Osteoblast (primary cell): ENCODE measurements at regions not wholly inside any gene's neighbourhood (a gene's known extent, or its start where the extent isn't known, plus 50 kb on each side); places are given as distances from the start of the nearest gene placed in this dataset.

Experiments
- DNase-seq: peaks from one replicate; pipeline ENCODE4 v3.0.0; 2011; ENCODE audit warnings: low spot score, mixed read lengths; ENCODE audit not compliant: insufficient read length; ENCODE audit errors: missing footprints
- H2AFZ ChIP-seq: 2 replicates; pipeline ENCODE4 v1.6.0; 2011; ENCODE audit warnings: mild to moderate bottlenecking, low read length
- H3K27ac ChIP-seq: 2 replicates; pipeline ENCODE4 v1.5.1; 2011; ENCODE audit warnings: mild to moderate bottlenecking, low read depth, low read length, moderate library complexity
- H3K27me3 ChIP-seq: 2 replicates; pipeline ENCODE4 v1.6.0; 2012; ENCODE audit warnings: mild to moderate bottlenecking, control low read depth, inconsistent platforms, low read length, moderate library complexity; ENCODE audit not compliant: insufficient read depth
- H3K36me3 ChIP-seq: 2 replicates; pipeline ENCODE4 v1.5.1; 2011; ENCODE audit warnings: mild to moderate bottlenecking, low read length, control low read depth, moderate library complexity; ENCODE audit not compliant: insufficient read depth
- H3K4me1 ChIP-seq: 2 replicates; pipeline ENCODE4 v1.5.1; 2011; ENCODE audit warnings: mild to moderate bottlenecking, low read length, control low read depth, moderate library complexity; ENCODE audit not compliant: insufficient read depth
- H3K4me2 ChIP-seq: 2 replicates; pipeline ENCODE4 v1.6.0; 2011; ENCODE audit warnings: mild to moderate bottlenecking, low read length; ENCODE audit not compliant: insufficient read depth
- H3K4me3 ChIP-seq: fragments of 200-600 bp; sonication (generic); 3 replicates; pipeline ENCODE4 v1.5.1; 2012; ENCODE audit warnings: mild to moderate bottlenecking, low read length, inconsistent platforms; ENCODE audit not compliant: insufficient read depth
- H3K79me2 ChIP-seq: 2 replicates; pipeline ENCODE4 v1.6.0; 2012; ENCODE audit warnings: mild to moderate bottlenecking, low read length, control low read depth, inconsistent platforms; ENCODE audit not compliant: insufficient read depth
- H3K9me3 ChIP-seq: 2 replicates; pipeline ENCODE4 v1.5.1; 2011; ENCODE audit warnings: low read depth, low read length, control low read depth
- H4K20me1 ChIP-seq: 2 replicates; pipeline ENCODE4 v1.6.0; 2012; ENCODE audit warnings: mild to moderate bottlenecking, low read length, control low read depth; ENCODE audit not compliant: insufficient read depth
- TF ChIP-seq, protein P1 (sequence below): IDR thresholded peaks from 2 replicates; pipeline ENCODE4 v1.5.1; 2011; ENCODE audit warnings: mild to moderate bottlenecking, low read depth, low read length, moderate library complexity; ENCODE audit errors: extremely low read depth

GRCh38 chr4:3861720-3862639 is 95.8 kb downstream of the ADRA2C start:
- no peaks in the 10 kb centered on the region for H3K9me3 ChIP-seq
- no peaks in the 10 kb centered on the region for H4K20me1 ChIP-seq
- H3K4me1 ChIP-seq: no peaks in the 10 kb centered on the region
- peak; percentile 66 for DNase-seq
- no peaks in the 10 kb centered on the region for H3K79me2 ChIP-seq
- TF ChIP-seq, protein P1, sequence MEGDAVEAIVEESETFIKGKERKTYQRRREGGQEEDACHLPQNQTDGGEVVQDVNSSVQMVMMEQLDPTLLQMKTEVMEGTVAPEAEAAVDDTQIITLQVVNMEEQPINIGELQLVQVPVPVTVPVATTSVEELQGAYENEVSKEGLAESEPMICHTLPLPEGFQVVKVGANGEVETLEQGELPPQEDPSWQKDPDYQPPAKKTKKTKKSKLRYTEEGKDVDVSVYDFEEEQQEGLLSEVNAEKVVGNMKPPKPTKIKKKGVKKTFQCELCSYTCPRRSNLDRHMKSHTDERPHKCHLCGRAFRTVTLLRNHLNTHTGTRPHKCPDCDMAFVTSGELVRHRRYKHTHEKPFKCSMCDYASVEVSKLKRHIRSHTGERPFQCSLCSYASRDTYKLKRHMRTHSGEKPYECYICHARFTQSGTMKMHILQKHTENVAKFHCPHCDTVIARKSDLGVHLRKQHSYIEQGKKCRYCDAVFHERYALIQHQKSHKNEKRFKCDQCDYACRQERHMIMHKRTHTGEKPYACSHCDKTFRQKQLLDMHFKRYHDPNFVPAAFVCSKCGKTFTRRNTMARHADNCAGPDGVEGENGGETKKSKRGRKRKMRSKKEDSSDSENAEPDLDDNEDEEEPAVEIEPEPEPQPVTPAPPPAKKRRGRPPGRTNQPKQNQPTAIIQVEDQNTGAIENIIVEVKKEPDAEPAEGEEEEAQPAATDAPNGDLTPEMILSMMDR: no peak
- H3K4me2 ChIP-seq: no peak overlapping the region
- no peak overlapping the region for H3K4me3 ChIP-seq
- no peaks in the 10 kb centered on the region for H3K36me3 ChIP-seq
- H3K27ac ChIP-seq: no peak overlapping the region
- peaks cover 5% of the 10 kb centered on the region for H3K27me3 ChIP-seq
- no peak overlapping the region for H2AFZ ChIP-seq

DNA sequence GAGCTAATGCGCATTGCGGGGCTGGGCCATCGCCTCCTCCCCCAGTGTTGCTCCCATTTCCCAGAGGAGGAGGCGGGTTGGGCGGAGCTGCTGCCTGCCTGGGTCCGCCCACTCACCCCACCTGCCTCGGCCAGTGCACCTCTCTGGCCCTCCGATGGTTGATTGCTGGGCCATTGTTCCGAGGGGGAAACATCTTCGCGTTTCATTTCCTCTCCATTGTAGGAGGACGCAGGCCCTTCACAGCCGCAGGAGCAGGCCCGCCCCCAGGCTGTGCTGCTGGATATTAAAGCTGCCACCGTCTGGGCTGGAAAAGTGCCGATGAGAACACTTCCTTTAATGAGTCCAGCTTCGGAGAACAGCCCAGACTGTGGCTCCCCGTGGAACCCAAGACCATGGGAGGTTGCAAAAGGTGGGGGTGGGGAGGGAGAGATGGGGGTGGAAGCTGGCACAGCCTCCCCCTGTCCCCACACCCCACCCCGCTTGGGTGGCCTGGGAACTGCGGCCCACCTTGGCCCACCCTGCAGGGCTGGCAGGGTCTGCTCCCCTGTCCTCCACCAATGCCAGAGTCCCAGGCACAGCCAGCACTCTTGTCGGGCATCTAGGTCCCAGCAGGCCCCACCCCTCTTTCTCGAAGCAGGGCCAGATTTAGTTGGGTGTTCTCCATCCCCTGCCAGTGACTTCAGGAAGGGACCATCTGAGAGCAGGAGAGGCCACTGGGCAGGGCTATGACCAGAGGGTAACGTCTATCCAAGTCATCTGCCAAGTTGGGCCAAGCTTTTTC is 96.6 kb downstream of the ADRA2C start:
- H3K4me2 ChIP-seq: no peak overlapping the region
- H2AFZ ChIP-seq: no peak overlapping the region
- DNase-seq: peak; percentile 85
- TF ChIP-seq, protein P1: no peak
- no peaks in the 10 kb centered on the region for H3K36me3 ChIP-seq
- H4K20me1 ChIP-seq: no peaks in the 10 kb centered on the region
- H3K4me3 ChIP-seq: no peak overlapping the region
- no peaks in the 10 kb centered on the region for H3K79me2 ChIP-seq
- no peaks in the 10 kb centered on the region for H3K9me3 ChIP-seq
- no peaks in the 10 kb centered on the region for H3K4me1 ChIP-seq
- peaks cover 5% of the 10 kb centered on the region for H3K27me3 ChIP-seq
- H3K27ac ChIP-seq: no peak overlapping the region

- H3K4me1 ChIP-seq: no peaks in the 10 kb centered on the region
- no peaks in the 10 kb centered on the region for H4K20me1 ChIP-seq
- no peak overlapping the region for H2AFZ ChIP-seq
- peak; percentile 78 for DNase-seq
- TF ChIP-seq, protein P1: no peak
- no peaks in the 10 kb centered on the region for H3K36me3 ChIP-seq
- H3K27ac ChIP-seq: no peak overlapping the region
- H3K79me2 ChIP-seq: no peaks in the 10 kb centered on the region
- no peaks in the 10 kb centered on the region for H3K9me3 ChIP-seq
- no peak overlapping the region for H3K4me3 ChIP-seq
- H3K27me3 ChIP-seq: peaks cover 3% of the 10 kb centered on the region
- H3K4me2 ChIP-seq: no peak overlapping the region
These were observed 97.9 kb downstream of the ADRA2C start for GRCh38 chr4:3863841-3864741.
